Nephron (organoid): ENCODE measurements at regions not wholly inside any gene's neighbourhood (a gene's known extent, or its start where the extent isn't known, plus 50 kb on each side); places are given as distances from the start of the nearest gene placed in this dataset.
A peak's percentile ranks its signal among the peaks of the same experiment; 100 is the strongest.

Experiments used
- H3K27ac Mint-ChIP-seq, 3 experiments: 2 replicates each; pipeline ENCODE4 v1.8.0; 2020; ENCODE audit warnings: mixed read lengths in 3 of 3, mild to moderate bottlenecking in 2 of 3, moderate library complexity in 1 of 3
- H3K27me3 Mint-ChIP-seq: 2 replicates; pipeline ENCODE4 v1.8.0; 2021; ENCODE audit warnings: low read depth, mild to moderate bottlenecking, moderate library complexity, mixed read lengths
- H3K36me3 Mint-ChIP-seq: 2 replicates; pipeline ENCODE4 v1.8.0; 2020; ENCODE audit warnings: low read depth, mixed read lengths
- H3K4me1 Mint-ChIP-seq: 2 replicates; pipeline ENCODE4 v1.8.0; 2020; ENCODE audit warnings: mixed read lengths
- H3K4me3 Mint-ChIP-seq, 3 experiments: 2 replicates each; pipeline ENCODE4 v1.8.0; 2020; ENCODE audit warnings: mild to moderate bottlenecking in 3 of 3, mixed read lengths in 3 of 3, moderate library complexity in 2 of 3
- H3K9me3 Mint-ChIP-seq: 2 replicates; pipeline ENCODE4 v1.8.0; 2020; ENCODE audit warnings: mixed read lengths
- CTCF ChIP-seq, 3 experiments: fragments of 200-600 bp; sonication (generic); IDR thresholded peaks; one replicate each; pipeline ENCODE4 v1.5.0; 2021; ENCODE audit warnings: antibody characterized with exemption in 3 of 3; ENCODE audit not compliant: unreplicated experiment in 3 of 3

- no peak for TF ChIP-seq CTCF (IDR thresholded peaks at IDR 0.05; ENCODE audit: unreplicated experiment in 3 of 3)
- Mint-ChIP-seq H3K4me1 (peaks cover 53% of the 10 kb centered on the region), H3K27ac (peak overlapping the region in 2 of 3 experiments; percentile 76 to 78), H3K4me3 (no peak overlapping the region), H3K9me3 (no peaks in the 10 kb centered on the region), H3K27me3 (peaks cover 5% of the 10 kb centered on the region), H3K36me3 (no peaks in the 10 kb centered on the region)
Measured at GRCh38 chr6:142696123-142697000, 248.6 kb downstream of the HIVEP2 start.

GRCh38 chr6:142697001-142697335, 248.0 kb downstream of the HIVEP2 start:
- H3K9me3 Mint-ChIP-seq: no peaks in the 10 kb centered on the region
- peaks cover 53% of the 10 kb centered on the region for H3K4me1 Mint-ChIP-seq
- H3K27ac Mint-ChIP-seq: peak overlapping the region in 2 of 3 experiments; percentile 47 to 76
- no peak for TF ChIP-seq CTCF (IDR thresholded peaks at IDR 0.05; ENCODE audit: unreplicated experiment in 3 of 3)
- no peak overlapping the region for H3K4me3 Mint-ChIP-seq
- H3K27me3 Mint-ChIP-seq: peaks cover 5% of the 10 kb centered on the region
- no peaks in the 10 kb centered on the region for H3K36me3 Mint-ChIP-seq

- TF ChIP-seq CTCF (IDR thresholded peaks at IDR 0.05; ENCODE audit: unreplicated experiment in 3 of 3): no peak
- H3K4me1 Mint-ChIP-seq: peaks cover 58% of the 10 kb centered on the region
- H3K9me3 Mint-ChIP-seq: no peaks in the 10 kb centered on the region
- H3K4me3 Mint-ChIP-seq: no peak overlapping the region
- H3K27ac Mint-ChIP-seq: peak overlapping the region; percentile 1 to 81 (median 76)
- no peaks in the 10 kb centered on the region for H3K36me3 Mint-ChIP-seq
- peaks cover 2% of the 10 kb centered on the region for H3K27me3 Mint-ChIP-seq
Measured at GRCh38 chr6:142697922-142698321, 247.1 kb downstream of the HIVEP2 start.

GRCh38 chr6:142698751-142699150, 246.2 kb downstream of the HIVEP2 start:
- no peaks in the 10 kb centered on the region for H3K36me3 Mint-ChIP-seq
- H3K4me1 Mint-ChIP-seq: peaks cover 58% of the 10 kb centered on the region
- H3K27ac Mint-ChIP-seq: peak overlapping the region in 2 of 3 experiments; percentile 70 to 76
- no peak overlapping the region for H3K4me3 Mint-ChIP-seq
- no peak for TF ChIP-seq CTCF (IDR thresholded peaks at IDR 0.05; ENCODE audit: unreplicated experiment in 3 of 3)
- no peaks in the 10 kb centered on the region for H3K27me3 Mint-ChIP-seq
- no peaks in the 10 kb centered on the region for H3K9me3 Mint-ChIP-seq

- no peak overlapping the region for H3K4me3 Mint-ChIP-seq
- no peak for TF ChIP-seq CTCF (IDR thresholded peaks at IDR 0.05; ENCODE audit: unreplicated experiment in 3 of 3)
- peaks cover 58% of the 10 kb centered on the region for H3K4me1 Mint-ChIP-seq
- no peaks in the 10 kb centered on the region for H3K27me3 Mint-ChIP-seq
- peak overlapping the region in 1 of 3 experiments; percentile 30 for H3K27ac Mint-ChIP-seq
- H3K36me3 Mint-ChIP-seq: no peaks in the 10 kb centered on the region
- no peaks in the 10 kb centered on the region for H3K9me3 Mint-ChIP-seq
Measured at GRCh38 chr6:142699391-142699790, 245.6 kb downstream of the HIVEP2 start.

- H3K4me1 Mint-ChIP-seq: peaks cover 51% of the 10 kb centered on the region
- H3K27me3 Mint-ChIP-seq: no peaks in the 10 kb centered on the region
- no peak for TF ChIP-seq CTCF (IDR thresholded peaks at IDR 0.05; ENCODE audit: unreplicated experiment in 3 of 3)
- no peak overlapping the region for H3K4me3 Mint-ChIP-seq
- H3K36me3 Mint-ChIP-seq: no peaks in the 10 kb centered on the region
- no peak overlapping the region for H3K27ac Mint-ChIP-seq
- no peaks in the 10 kb centered on the region for H3K9me3 Mint-ChIP-seq
Measured at GRCh38 chr6:142700032-142700431, 244.9 kb downstream of the HIVEP2 start.
